Medulla oblongata (tissue), 1 donor: ENCODE measurements at regions not wholly inside any gene's neighbourhood (a gene's known extent, or its start where the extent isn't known, plus 50 kb on each side); places are given as distances from the start of the nearest gene placed in this dataset.
A peak's percentile ranks its signal among the peaks of the same experiment; 100 is the strongest.
"Not testable (repeated sequence)": the region's sequence is repeated elsewhere in the genome, so short reads cannot be mapped to it uniquely, and the experiment has no call there.

Experiments
- DNase-seq: peaks from one replicate; pipeline ENCODE4 v3.0.0-alpha.2; 2015; ENCODE audit errors: extremely low spot score

- DNase-seq, result not testable (repeated sequence)
Measured at GRCh38 chr9:135195975-135196374, 108.5 kb downstream of the OLFM1 start.

DNA sequence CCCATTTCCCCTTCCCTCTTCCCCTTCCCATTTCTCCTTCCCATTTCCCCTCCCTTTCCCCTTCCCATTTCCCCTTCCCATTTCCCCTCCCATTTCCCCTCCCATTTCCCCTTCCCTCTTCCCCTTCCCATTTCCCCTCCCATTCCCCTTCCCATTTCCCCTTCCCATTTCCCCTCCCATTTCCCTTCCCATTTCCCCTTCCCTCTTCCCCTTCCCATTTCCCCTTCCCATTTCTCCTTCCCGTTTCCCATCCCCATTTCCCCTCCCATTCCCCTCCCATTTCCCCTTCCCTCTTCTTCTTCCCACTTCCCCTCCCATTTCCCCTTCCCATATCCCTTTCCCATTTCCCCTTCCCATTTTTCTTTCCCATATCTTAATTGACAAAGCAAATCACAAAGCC lies 109.0 kb downstream of the OLFM1 start:
- no peak for DNase-seq

- DNase-seq, result no peak
Measured at GRCh38 chr9:135198144-135198543, 110.7 kb downstream of the OLFM1 start.

- DNase-seq, result peak; percentile 2
Measured at GRCh38 chr9:135198586-135199285, 111.3 kb downstream of the OLFM1 start.

GRCh38 chr9:135199489-135199888 lies 112.0 kb downstream of the OLFM1 start:
- DNase-seq, result no peak

GRCh38 chr9:135201711-135202110 lies 114.2 kb downstream of the OLFM1 start:
- DNase-seq, result no peak

GRCh38 chr9:135204177-135204576 lies 116.7 kb downstream of the OLFM1 start:
- DNase-seq, result no peak

DNA sequence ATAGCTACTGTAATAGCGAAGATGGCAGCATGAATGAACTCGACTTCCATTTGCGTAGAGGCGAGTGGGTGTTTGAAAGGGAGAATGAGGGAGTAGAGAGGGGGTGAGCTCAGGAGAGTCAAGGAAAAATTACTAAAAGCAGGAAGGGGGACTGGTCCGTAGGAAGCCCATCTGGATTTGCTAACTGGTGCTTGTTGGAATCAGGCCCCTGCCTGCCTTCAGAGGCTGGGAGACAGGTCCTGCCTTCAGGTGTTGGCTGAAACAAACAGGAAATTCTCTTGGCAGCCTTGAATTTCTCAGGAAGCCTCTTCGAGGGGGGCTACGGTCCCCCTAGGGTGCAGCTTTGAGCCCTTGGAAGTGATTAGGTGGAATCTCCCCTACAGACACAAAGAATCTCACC lies 121.7 kb downstream of the OLFM1 start:
- DNase-seq, result no peak

- DNase-seq, result no peak
Measured at GRCh38 chr9:135209852-135210251, 122.4 kb downstream of the OLFM1 start.

DNA sequence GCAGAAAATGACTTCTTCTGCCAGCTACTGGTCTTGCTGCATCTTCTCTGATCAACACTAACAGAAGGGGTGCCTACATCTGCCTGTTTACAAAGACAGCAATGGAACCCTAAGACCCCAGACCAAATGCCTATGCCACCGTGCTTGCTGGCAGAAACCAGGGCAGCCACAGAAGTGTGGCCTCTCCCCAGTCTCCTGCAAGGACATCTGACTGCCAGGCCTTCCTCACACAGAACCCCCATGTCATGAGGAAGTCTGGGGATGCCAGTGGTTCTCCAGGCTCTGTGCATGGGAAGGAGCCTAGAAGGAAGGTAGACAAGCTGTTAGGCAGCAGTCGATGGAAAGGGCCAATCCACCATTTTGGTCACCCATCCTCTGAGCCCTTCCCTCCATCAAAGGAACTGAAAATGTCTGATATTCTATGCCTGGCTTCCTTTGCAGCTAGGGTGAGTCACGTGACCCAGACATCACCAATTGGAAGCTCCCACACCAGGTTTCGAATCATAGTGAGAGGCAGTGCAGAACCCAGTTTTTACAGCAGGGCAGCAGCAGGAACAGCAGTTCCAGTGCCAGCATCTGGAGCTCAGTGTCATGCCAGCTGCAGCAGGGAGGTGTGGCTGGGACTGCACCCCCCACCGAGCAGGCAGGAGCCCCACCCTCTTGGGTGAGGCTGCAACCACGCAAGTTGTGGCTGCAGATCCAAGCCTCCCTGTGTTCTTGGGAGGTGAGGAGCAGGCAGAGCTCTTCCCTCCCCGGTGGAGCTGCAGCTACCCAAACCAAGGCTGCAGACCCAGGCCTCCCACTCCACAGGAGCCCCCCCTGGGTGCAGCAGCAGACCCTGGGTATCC lies 123.4 kb downstream of the OLFM1 start:
- DNase-seq, result no peak

- DNase-seq, result no peak
Measured at GRCh38 chr9:135211524-135211890, 124.0 kb downstream of the OLFM1 start.

DNA sequence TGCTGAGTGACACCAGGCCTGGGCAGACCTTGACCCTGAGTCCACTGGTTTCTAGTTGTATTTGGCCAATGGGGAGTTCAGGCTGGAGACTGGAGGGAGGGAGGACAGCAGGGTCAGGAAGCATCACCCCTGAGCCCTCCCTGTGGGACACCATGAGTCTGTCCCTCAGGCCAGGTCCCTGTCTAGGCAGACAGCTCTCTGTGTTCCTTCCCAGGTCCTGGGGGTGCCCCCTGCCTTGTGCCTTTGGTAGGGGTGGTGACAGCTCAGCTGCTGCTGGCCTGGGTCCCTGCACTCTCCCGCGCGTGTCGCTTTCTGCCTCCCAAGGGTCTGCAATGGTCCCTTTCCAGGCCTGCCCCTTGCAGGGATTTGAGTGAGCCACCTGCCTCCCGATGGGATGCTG lies 125.5 kb downstream of the OLFM1 start:
- no peak for DNase-seq

DNA sequence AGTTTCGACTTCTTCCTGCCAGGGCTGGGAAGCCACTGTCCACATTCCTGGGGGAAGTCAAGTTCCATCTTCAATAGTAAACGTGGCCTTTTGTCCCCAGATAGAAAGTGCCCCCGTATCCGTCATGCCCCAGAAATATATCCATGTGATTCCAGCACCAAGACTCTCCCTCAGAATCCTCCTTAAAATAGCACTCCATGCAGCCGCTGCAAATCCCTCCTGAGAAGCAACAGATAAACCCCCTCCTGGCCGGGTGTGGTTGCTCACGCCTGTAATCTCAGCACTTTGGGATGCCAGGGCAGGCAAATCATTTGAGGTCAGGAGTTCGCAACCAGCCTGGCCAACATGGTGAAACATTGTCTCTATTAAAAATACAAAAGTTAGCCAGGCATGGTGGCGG lies 126.1 kb downstream of the OLFM1 start:
- no peak for DNase-seq

DNA sequence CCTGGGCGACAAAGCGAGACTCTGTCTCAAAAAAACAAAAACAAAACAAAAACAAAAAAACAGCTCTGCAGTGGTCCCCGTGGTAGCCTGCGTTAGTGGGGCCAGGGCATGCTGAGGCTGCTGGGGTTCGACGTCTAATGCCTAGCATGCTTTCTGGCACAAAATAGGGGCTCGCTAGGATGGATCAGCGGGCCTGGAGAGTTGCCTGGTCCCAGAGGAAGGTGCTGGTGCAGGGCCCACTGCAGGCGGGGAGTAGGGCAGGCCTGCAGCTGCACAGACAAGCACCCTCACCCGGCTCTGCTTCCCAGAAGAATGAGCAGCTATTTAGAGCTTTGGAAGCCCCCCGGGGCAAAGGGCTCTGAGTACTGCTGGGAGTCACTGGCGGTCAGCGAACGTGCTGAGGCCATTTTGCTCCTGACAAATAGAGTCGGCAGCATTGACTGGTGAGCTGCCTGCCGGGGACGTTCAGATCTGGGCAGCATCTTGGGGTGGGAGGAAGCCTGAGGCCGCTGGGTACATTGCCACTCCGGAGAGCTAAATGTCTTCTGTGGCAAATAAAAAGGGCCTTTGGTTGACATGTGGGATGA lies 126.7 kb downstream of the OLFM1 start:
- no peak for DNase-seq

DNA sequence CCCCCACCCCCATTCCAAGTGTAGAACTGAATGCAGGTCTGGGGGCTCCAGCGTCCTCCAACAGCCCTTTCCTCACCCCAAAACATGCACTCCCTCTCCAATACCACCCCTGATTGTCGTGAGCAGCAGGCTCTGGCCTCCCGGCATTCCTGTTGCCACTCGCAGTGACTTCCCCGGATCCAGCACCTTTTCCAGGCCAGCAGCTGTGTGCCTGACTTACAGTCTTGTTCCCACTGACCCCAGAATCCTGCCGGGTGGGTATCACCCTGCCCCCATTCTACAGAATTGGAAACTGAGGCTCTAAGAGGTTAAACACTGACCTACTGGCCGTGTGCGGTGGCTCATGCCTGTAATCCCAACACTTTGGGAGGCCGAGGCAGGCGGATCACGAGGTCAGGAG lies 127.2 kb downstream of the OLFM1 start:
- DNase-seq, result no peak

GRCh38 chr9:135215571-135216161 lies 128.2 kb downstream of the OLFM1 start:
- no peak for DNase-seq

GRCh38 chr9:135216236-135216635 lies 128.8 kb downstream of the OLFM1 start:
- DNase-seq, result no peak

- no peak for DNase-seq
Measured at GRCh38 chr9:135216791-135217441, 129.4 kb downstream of the OLFM1 start.

DNA sequence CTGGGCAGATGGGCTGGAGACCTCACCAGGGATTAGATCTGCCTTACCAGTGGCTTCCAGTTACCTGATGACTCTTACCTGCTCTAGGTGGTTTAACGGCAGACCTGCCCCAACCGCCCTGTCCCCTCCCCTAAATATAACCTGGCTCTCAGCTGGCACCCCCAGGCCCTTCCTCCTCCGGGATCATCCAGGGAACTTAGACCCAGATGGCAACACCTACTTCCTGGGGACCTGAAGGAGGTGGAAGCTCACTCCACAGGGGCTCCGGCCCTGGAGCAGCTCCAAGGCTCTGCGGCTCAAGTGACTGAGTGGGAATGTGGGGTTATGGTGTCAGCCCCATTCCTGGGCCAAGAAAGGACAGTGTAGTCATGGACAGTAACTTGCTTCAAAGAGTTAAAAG lies 130.4 kb downstream of the OLFM1 start:
- no peak for DNase-seq

GRCh38 chr9:135218331-135219225 lies 131.1 kb downstream of the OLFM1 start:
- DNase-seq, result no peak
